ENCODE measurements at regions not wholly inside any gene's neighbourhood (a gene's known extent, or its start where the extent isn't known, plus 50 kb on each side); places are given as distances from the start of the nearest gene placed in this dataset.
"Not testable (repeated sequence)": the region's sequence is repeated elsewhere in the genome, so short reads cannot be mapped to it uniquely, and the experiment has no call there.

DNA sequence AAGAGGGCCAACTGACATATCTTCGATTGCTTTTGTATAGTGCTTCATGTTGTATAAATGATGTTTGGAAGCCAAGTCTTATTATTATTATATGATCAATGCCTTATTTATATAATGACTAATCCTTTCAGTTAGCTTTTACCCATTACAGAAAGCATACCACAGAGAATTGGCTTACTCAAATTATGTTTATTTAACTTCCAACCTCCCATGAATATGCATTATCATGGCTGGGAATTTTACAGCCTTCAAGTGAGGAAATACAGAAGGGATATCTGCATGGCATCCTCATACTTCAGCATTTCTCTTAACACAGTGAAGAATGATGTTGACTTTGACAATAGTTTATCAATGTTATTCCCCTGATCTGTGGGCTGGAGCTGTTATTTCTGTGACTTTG lies 225.9 kb upstream of the GAP43 start:
- DNase-seq: no peak

DNA sequence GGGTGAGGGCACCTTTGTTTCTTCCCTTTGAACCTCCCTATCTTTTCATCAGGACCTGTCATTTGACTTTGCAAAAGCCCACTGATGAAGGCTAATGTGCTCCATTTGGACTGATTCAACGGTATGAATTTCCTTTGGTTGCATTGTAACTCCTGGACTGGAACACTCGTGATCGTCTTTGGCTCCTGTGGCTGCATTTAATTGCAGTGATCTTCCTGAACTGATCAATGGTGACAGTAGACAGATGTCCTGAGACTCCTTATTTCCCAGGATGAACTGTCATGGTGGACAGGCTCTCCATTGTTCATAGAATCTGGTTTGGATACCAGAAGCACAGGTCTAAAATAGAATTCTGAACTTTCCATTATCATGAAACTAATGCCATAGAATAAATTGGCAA lies 224.8 kb upstream of the GAP43 start:
- no peak for DNase-seq

DNA sequence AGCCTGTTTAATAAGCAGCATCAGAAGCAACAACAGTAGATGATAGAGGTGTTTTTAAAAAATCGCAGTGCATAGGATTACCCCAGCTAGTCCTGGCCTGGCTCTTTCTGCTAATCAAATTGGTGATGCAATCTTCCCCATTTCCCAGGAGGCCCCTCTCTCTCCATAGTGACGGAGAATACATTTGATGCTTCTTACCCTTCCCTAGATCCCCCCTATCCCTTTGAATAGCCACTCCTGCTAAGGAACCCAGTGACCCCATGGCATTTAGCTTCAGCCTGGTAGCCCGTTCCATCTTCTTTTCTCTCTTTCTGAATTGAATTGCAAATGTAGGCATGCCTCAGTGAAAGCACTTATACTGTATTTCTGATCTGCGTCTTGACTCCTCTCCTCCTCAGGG lies 223.6 kb upstream of the GAP43 start:
- DNase-seq: no peak

DNA sequence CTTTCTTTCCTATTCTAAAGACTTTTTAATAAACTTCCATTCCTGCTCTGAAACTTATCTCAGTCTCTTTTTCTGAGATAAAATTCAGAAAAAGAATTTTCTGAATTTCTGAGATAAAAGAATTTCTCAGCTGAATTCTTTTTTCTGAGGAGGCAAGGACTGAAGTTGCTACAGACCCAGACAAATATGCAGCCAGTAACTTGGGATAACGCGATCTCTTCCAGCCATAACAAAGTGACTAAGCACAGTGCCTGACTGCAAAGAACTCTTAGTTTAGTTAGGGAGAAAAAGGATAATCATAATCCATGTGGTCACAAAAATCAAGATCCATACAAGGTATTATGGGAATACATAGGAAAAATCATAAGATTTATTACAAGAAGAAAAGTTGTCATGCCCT lies 222.0 kb upstream of the GAP43 start:
- no peak for DNase-seq

DNA sequence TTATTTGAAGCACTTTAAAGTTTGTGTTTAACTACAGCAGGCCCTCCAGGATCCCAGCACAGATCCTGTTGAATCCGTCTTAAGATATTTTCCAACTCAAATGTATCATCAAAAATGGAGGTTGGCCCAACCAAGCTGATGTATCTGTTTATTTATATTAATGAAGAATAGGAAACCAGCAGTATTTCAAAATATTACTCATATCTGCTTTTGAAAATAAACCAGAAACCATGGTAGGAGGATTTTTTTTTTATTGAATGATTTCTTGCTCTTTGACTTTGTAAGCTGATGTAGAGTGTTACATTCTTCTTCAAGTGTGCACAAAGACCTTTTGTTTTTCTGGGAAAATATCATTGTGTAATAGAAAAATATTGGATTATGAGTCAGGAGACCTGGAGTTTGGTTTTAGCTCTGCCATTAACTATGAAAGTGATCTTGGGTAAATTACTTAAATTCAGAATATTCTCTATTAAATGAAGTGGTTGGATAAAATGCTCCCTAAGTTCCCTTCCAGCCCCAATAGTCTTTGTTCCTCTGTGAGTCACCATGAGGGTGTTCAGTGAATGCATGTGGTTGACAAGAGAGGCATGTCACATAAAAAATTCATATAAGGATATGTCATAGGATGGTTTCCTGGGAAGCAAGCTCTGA lies 221.3 kb upstream of the GAP43 start:
- no peak for DNase-seq

DNA sequence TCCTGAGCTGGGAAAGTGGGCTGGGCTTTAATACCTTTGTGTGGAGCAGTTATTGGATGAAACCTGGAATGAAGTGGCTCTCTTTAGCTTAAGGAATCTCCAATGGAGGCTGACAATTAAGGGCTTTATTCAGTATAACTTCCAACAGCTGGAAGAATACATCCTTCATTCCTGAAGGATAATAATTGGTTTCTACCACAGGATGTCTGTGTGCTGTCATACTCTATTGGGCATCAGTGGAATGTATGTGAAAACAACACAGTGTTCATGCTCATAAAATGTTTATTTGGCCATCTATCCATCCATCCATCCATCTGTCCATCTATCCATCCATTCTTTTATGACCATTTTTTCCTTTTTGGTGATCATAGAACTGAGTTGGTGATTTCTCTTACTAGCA lies 220.7 kb upstream of the GAP43 start:
- no peak for DNase-seq

DNA sequence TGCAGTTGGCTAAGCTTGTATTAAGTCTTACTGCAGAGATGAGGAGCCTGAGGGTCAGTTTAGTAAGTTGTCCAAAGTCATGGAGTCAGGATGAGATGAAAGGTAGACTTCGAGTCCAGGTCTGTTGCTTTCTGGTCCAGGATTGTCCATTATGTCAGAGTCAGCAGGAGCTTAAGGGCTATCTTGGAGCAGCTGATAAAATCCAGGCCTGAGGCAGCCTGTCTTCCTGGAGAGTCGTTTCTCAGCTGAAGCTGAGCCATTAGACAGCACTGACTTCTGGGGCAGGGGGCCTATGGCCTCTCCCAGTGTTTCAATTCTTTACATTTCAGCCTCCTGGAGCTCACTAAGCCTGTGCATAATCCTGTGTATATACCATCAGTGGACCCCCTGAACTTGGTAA lies 219.5 kb upstream of the GAP43 start:
- no peak for DNase-seq

DNA sequence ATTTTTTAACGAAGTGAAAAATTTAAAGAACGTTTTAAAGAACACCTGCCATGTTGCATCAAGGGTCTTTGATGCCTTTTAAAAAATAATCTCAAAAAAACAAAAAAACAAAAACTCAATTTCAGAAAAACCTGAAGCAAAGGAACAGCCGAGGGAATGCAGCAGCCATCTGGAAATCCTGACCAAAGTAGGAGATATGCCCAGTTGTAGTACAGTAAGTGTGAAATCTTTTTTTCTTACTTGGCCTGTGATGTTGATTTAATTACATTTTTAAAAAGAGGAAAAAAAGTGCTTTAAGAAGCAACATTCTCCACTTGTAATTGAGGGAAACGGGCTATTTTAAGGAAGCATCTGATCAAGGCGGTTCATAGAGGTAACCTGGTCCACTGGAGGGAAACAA lies 213.7 kb upstream of the GAP43 start:
- no peak for DNase-seq

DNA sequence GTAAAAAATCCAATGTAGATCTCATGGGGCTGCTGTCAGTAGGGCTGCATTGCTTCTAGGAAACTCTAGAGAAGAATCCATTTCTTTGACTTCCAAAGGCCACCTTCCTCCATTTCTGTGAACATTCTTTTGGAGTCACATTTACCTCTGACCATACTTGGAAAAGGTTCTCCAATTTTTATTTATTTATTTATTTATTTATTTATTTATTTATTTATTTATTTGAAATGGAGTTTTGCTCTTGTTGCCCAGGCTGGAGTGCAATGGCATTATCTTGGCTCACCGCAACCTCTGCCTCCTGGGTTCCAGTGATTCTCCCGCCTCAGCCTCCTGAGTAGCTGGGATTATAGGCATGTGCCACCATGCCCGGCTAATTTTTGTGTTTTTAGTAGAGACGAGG lies 208.7 kb upstream of the GAP43 start:
- DNase-seq: not testable (repeated sequence)

DNA sequence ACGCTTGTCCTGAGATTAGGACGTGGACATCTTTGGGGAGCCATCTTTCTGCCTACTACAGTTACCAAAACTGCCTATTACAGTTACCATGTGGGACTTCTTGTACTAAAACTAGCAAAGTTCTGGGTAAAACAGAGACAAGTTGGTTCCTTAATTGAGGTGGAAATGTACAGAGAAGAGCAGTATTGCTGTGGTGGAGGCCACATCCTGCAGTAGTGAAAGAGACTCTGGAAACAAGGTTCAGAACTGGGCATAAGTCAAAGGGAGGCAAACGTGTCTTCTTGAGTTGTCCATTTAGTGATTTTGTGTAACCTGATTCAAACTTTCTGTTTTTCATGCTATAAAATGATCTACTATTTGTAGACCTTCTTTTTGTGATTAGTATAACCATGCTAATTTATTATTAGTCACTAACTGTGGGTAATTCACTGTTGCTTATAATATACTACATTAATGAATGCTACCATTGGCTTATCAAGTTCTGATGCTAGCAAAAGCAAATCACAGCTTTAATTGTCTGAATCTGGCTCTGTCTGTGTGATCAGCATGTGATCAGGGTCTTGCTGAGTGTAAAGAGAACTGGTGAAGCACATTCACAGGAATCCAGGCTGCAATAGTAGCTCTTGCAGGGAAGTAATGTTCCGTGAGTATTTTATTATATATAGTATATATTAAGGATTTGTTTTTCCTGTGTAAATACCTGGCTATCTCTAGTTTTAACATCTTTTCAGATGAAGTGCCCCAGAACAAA lies 207.9 kb upstream of the GAP43 start:
- peak; percentile 33 for DNase-seq

DNA sequence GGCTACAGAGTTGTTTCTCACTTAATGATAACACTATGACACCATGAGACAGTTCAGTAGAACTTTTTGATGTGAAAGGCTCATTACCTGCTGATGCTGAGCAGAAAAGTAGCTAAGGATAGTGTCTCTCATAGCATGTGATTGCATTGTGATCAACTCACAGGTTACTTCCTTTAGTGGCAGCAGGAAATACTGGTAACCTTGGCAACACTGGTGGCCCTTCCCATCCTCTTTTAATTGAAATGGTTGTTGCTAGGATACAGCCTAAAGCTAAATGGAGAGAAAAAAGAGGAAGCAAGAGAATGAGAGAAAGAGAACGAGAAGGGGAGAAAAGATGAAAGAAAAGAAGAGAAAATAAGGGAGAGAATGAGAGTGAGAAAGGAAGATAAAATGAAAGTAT lies 204.7 kb upstream of the GAP43 start:
- peak; percentile 34 for DNase-seq

DNA sequence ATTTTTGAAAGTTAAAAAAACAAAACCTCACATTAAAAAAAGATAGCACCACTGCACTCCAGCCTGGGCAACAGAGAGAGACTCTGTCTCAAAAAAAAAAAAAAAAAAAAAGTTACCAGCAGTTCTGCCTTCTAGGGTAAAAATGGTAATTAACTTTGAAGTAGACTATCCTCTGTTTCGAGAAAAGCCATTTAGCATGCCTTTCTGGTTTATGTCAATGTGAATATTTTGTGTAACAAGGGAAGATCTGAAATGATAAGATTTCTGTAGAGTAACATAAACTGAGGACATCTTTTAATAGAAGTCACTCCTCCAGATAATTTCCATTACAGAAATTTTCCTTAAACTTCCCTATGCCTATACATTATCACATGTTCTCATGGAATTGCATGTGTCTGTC lies 203.2 kb upstream of the GAP43 start:
- no peak for DNase-seq

DNA sequence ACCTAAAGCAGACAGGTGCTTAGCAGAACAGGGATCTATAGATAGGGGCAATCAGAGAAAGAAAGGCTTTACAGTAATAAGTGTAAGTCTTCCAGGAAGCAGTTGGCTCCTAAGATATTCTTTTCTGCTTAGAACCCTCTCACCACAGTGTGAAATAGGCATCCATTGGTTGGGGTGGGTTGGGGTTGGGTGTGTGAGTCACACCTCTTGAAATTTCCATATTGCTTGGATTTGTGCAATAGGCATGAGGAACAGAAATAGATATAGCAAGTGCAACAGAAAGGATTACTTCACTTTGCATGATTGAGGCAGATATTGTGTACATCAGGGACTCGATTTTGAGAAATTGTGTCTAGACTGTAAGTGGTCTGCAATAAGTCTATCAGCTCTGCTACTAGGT lies 200.1 kb upstream of the GAP43 start:
- DNase-seq: no peak

DNA sequence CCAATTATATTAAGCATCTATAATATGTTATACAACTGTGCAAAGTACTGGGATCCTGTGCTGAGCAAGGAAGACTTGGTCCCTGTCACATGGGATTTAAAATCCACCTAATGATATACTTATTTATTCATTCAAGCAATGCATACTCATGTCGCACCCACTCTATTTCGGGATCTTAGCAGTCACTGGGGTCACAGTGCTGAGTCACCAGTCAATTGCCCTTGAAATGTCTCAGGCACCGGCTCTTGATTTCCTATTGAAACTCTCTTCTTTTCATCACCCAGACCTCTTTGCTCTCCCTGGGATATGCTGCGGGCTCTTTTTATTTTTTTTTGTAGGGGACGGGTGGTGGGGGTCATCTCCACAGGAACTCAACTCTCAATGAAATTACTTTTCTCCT lies 194.5 kb upstream of the GAP43 start:
- peak; percentile 83 for DNase-seq

DNA sequence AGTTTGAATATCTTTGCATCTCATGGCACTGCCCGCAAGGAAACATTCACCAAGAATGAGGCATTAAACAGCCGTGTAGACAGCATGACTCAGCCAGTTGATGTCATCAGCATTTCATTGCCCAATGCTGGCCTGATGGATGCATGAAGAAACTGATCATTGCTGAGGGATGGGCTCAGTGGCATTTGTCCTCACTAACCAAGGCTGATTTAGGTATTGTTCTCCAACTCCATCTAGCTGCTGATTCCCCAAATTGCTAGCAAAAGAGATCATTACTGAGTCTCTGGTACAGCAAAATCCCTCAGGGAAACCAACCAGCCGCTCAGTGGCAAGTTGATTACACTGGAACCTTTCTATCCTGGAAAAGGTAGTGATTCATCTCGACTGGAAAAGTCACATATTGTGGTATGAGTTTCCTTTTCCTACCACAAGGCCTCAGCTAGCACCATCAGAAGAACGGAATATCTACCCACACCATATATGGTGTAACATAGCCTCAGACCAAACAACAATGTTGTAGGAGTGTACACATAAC lies 186.5 kb upstream of the GAP43 start:
- no peak for DNase-seq

DNA sequence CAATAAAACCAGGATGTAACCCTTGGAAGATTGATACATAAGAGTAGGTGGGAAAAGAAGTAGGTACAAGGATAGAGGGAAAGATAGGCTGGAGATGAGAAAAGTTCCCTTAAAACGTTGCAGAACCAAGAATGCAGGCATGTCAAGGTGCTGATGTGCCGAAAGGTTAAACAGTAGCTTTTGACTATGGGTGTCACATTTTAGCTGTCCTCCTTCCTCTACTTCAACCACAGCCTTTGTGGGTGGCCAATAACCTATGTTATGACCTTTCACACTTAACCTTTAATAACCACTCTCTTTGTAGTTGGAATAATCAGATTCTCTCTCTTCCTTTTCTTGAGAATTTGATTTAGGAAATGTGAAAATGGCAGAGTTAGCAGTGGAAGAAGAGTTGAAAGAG lies 184.5 kb upstream of the GAP43 start:
- DNase-seq: no peak

DNA sequence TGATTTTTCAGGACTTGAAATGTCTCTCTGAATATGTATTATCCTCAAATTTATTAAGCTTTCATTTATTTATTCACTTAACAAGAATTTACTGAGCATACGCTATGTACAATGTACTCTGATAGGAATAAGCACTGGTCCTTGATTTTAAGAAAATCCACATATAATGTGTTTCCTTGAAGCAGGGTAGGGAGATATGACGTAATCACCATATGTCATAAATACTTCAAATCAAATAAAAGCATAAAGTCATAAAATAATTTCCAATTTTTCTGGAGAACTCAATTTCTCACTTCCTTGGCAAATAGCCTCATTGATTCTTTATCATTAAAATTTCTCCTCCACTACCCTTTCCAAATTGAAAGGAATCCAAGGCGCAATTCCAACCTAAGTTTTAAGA lies 177.8 kb upstream of the GAP43 start:
- DNase-seq: no peak

DNA sequence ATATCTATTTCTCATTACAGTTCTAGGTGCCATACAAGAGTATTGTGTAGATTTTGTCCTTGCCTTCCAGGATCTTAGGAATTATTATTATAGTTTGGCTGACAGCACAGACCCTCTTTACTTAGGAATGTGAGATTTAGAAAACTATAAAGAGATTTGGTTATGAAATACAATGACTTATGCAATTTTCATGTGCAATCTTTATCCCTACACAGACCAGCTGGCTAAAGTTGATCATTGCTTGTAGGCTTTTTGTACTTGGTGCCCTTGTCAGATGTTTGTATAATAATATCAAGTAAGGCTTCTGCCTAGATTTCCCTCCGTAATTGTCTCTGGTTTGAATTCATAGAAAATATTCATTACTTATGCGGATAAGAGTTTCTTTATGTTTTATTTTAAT lies 174.5 kb upstream of the GAP43 start:
- DNase-seq: no peak

DNA sequence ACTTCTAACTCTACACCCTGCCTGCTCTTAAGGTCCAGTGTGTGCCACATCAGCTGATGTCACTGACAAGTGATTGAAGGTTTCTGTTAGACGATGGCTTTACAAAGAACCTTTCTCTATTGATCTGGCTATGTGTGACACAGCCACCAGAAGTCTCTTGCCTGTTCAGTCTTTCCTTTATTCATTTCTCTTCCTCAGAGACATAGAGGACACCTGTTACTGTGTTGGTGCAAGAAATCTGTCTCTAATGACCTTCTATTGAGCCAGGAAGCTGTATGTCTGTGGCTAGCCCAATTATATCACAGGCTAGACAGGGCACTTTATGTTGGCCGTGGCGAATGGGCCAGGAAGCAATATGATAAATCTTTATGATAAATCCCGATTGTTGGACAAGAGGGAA lies 173.3 kb upstream of the GAP43 start:
- no peak for DNase-seq

DNA sequence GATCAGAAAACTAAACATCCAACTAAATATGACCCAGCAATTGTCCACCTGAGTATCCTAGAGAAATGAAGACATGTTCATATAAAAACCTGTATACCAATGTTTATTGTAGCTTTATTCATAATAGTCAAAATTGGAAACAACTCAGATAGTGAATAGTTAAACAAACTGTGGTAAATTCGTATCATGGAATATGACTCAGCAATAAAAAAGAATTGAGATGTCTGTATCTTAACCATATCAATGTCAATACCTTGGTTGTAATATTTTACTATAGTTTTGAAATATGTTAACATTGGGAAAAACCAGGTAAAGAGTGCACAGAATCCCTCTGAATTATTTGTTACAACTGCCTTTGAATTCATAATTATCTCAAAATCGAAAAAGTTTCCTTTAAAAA lies 159.3 kb upstream of the GAP43 start:
- no peak for DNase-seq

DNA sequence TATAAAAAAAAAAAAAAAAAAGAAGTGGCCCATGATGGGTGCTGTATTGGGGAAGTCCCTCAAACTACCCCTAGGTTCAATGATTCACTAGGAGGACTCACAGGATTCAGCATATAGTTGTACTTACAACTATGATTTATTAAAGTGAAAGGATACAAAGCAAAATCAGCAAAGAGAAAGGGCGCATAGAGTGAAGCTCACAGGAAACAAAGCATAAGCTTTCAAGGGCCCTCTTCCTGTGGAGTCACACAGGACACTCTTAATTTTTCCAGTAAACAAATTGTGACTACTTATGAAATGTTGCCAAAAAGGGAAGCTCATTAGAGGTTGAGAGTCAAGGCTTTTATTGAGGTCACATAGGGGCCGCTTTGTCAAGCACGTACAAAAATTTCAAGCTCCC lies 153.7 kb upstream of the GAP43 start:
- peak; percentile 93 for DNase-seq

DNA sequence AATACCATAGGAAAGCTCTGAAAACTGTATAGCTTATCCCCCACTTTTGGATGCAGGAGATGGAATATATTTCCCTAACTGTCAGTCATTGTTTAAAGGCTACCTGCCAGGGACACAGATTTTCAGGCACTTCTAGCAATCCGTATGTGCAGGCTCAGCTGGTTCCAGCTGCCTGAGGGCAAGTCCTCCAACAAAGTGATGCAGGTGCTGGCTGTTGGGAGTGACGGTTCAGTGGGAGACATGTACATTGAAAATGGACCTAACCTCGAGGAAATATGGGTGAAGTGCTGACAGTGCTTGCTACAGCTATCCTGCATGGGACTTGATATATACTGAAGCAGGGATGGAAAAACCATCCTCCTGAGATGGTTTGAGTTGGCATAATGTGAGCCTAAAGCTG lies 153.1 kb upstream of the GAP43 start:
- DNase-seq: peak; percentile 86

DNA sequence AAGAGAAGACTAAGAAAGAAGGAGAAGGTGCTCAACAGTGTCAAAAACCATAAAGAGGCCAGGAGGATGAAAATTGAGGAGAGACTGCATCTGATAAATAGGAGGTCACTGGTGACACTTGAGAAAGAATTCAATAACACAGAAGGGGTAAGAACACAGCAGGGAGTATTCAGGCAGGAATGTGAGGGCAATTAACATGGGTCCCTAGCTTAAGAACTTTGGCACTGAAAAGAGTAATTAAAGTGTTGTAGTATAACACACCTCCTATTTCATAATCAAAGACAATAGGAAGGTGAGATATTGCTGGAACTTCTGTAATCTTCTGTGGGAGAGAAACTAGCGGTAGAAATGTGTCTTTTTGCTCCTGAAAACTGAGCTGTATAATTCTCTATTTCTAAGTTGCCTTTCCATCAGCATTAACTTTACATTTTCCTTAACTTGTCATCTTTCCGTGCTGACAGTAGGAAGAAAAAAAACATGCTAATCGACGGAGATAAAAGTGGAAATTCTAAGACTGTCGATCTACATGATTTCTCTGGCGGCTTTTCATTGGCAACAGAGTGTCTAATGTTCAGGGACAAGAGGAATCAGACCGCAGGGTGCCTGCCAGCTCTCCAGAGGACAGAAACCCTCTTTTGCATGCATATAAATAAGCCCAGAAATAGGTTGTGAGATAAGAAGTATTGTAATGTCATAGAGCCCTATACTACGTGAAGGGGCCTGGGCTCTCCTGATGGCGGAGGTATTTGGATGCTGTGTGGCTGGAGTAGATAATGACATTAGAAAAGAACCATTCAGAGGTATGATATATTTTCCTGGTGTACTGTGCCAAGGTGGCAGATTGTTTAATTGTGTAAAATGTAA lies 147.9 kb upstream of the GAP43 start:
- DNase-seq: no peak

DNA sequence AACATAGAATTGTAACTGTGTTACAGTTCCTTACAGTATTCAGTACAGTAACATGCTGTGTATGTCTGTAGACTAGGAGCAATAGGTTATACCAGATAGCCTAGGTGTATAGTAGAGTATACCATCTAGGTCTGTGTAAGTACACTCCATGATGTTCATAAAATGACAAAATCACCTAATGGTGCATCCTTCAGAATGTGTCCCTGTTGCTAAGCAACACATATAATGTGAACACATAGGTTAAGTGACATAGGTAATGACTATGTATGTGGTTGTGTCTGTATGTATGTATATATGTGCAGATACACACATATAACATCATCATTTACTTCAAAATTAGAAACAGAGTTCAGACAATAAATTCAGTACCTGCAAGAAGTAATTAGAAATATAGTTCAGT lies 146.8 kb upstream of the GAP43 start:
- DNase-seq: no peak

Measured in DMS79 treated with DMSO at 0.1 percent for 48 hours (cell line).